HL-60 (cell line): ENCODE measurements at regions not wholly inside any gene's neighbourhood (a gene's known extent, or its start where the extent isn't known, plus 50 kb on each side); places are given as distances from the start of the nearest gene placed in this dataset.

Source experiments
- DNase-seq, 2 experiments: peaks; one replicate each; pipeline ENCODE4 v3.0.0-alpha.2; 2010 to 2020; ENCODE audit warnings: low read depth in 1 of 2, low spot score in 1 of 2
- H3K27ac ChIP-seq: fragments of 250-450 bp; sonication (Bioruptor Pico); replicated peaks from 2 replicates; pipeline ENCODE4 v1.5.1; 2020; ENCODE audit warnings: mild to moderate bottlenecking, moderate library complexity
- H3K27me3 ChIP-seq: fragments of 250-450 bp; sonication (Bioruptor Pico); 2 replicates; pipeline ENCODE4 v1.5.1; 2021; ENCODE audit warnings: mild to moderate bottlenecking, moderate library complexity; ENCODE audit not compliant: insufficient read depth, poor library complexity, severe bottlenecking
- H3K4me3 ChIP-seq: replicated peaks from 2 replicates; pipeline ENCODE4 v1.5.1; 2011; ENCODE audit warnings: mild to moderate bottlenecking, control low read depth, low read length; ENCODE audit not compliant: insufficient read depth
- GABPA ChIP-seq: IDR thresholded peaks from 2 replicates; pipeline ENCODE4 v1.6.1; 2012; ENCODE audit warnings: low read depth
- POLR2AphosphoS5 ChIP-seq: IDR thresholded peaks from 2 replicates; pipeline ENCODE4 v1.6.1; 2012; ENCODE audit warnings: low read depth
- SPI1 ChIP-seq: IDR thresholded peaks from 2 replicates; pipeline ENCODE4 v1.6.1; 2012; ENCODE audit warnings: low read depth, mild to moderate bottlenecking, borderline replicate concordance
- TF ChIP-seq, protein P1 (sequence below): IDR thresholded peaks from one replicate; pipeline ENCODE4 v1.5.1; 2011; ENCODE audit warnings: low read length, control low read depth, inconsistent platforms; ENCODE audit not compliant: insufficient read depth
- TF ChIP-seq, protein P2 (sequence below): IDR thresholded peaks from 2 replicates; pipeline ENCODE4 v1.6.1; 2012; ENCODE audit warnings: low read depth; ENCODE audit not compliant: insufficient replicate concordance

DNA sequence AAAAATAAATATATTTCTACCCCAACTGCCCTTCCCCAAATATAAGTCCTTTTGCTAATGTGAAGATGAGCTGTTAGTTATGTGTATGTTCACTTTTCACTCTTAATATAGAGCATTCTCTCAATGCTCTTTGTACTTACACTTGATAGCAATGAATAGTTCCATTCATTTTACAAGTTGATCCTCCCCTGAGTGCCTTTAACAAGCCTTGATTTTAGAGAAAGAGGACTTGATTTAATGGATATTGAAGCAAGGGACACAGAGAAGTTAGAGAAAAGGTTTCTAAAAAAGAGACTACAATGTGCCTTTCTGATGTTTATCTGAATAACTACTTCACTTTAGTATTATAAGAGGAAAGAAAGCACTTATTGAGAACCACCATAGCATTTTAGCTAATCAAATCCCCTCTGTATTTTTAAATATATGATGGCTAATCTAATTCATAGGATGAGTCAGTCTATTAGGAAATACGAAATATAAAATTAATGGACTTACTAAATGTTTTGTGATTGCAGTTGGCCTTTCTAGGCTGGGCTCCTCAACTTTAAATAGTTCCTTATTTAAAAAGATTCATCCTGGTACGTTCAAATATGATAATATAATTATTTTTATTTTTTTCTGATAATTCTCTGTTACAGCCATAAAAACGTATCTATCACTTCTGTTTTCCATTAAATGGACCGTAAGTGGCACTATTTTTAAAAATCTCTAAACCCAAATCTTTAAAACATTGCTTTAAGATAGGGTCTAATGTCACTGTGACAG, 1097.8 kb upstream of the SLC10A2 start:
- DNase-seq: no peak
- H3K4me3 ChIP-seq: no peak overlapping the region
- TF ChIP-seq SPI1 (no peak), GABPA (no peak), POLR2AphosphoS5 (no peak)
- TF ChIP-seq, protein P1, sequence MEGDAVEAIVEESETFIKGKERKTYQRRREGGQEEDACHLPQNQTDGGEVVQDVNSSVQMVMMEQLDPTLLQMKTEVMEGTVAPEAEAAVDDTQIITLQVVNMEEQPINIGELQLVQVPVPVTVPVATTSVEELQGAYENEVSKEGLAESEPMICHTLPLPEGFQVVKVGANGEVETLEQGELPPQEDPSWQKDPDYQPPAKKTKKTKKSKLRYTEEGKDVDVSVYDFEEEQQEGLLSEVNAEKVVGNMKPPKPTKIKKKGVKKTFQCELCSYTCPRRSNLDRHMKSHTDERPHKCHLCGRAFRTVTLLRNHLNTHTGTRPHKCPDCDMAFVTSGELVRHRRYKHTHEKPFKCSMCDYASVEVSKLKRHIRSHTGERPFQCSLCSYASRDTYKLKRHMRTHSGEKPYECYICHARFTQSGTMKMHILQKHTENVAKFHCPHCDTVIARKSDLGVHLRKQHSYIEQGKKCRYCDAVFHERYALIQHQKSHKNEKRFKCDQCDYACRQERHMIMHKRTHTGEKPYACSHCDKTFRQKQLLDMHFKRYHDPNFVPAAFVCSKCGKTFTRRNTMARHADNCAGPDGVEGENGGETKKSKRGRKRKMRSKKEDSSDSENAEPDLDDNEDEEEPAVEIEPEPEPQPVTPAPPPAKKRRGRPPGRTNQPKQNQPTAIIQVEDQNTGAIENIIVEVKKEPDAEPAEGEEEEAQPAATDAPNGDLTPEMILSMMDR: no peak
- TF ChIP-seq, protein P2, sequence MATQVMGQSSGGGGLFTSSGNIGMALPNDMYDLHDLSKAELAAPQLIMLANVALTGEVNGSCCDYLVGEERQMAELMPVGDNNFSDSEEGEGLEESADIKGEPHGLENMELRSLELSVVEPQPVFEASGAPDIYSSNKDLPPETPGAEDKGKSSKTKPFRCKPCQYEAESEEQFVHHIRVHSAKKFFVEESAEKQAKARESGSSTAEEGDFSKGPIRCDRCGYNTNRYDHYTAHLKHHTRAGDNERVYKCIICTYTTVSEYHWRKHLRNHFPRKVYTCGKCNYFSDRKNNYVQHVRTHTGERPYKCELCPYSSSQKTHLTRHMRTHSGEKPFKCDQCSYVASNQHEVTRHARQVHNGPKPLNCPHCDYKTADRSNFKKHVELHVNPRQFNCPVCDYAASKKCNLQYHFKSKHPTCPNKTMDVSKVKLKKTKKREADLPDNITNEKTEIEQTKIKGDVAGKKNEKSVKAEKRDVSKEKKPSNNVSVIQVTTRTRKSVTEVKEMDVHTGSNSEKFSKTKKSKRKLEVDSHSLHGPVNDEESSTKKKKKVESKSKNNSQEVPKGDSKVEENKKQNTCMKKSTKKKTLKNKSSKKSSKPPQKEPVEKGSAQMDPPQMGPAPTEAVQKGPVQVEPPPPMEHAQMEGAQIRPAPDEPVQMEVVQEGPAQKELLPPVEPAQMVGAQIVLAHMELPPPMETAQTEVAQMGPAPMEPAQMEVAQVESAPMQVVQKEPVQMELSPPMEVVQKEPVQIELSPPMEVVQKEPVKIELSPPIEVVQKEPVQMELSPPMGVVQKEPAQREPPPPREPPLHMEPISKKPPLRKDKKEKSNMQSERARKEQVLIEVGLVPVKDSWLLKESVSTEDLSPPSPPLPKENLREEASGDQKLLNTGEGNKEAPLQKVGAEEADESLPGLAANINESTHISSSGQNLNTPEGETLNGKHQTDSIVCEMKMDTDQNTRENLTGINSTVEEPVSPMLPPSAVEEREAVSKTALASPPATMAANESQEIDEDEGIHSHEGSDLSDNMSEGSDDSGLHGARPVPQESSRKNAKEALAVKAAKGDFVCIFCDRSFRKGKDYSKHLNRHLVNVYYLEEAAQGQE: no peak
- no peak overlapping the region for H3K27ac ChIP-seq
- H3K27me3 ChIP-seq: no peaks in the 10 kb centered on the region

DNA sequence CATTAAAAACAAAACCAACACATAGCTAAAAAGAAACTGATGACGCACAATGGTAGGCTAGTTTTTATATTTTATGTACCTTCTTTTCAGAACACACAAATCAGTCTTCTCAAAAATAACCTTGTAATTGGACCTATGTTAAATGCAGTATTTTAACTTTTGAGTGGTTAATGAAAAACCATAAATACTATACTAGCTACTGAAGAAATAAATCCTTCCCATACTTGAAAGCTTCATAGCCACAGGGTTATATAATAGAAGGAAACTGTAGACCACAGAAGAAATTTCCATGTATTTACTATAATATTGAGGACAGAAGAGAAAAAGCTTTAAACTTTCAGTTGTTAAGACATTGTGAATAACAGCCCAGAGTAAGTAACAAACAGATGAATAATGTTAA, 1094.3 kb upstream of the SLC10A2 start:
- no peaks in the 10 kb centered on the region for H3K27me3 ChIP-seq
- no peak for DNase-seq
- H3K4me3 ChIP-seq: no peak overlapping the region
- TF ChIP-seq, protein P1: no peak
- TF ChIP-seq, protein P2: no peak
- no peak for TF ChIP-seq SPI1
- TF ChIP-seq GABPA: no peak
- TF ChIP-seq POLR2AphosphoS5: no peak
- H3K27ac ChIP-seq: no peak overlapping the region

DNA sequence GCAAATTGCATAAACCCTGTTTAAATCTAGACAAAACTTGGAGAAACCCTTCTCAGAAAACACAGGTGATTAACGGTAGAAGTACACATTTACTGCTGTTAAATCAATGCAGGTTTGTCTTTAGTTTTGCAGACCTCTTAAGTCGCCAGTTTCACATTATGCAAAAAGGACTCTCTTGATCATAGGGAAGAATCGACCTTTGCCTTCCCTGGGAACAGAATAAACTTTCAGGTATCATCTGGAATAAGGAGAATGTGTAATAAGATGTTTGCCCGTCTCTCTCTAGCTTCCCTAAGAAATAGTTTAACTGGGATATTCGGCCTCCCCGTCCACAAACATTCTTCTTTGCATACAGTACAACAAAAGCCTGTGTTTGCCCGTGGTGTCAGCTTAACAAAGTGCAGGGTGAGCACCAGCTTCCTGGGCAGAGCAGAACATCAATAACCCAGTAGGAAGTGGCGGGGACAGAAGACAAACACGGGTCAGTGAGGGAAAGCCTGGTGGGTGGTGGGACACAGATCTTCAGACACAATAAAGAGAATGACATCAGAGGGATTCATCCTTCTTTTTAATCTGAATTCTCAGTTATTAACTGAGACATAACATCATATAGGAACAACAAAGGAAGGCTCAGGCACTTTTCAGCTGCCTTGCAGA, 1077.7 kb upstream of the SLC10A2 start:
- TF ChIP-seq SPI1 (no peak), POLR2AphosphoS5 (no peak), GABPA (no peak)
- TF ChIP-seq, protein P1: no peak
- TF ChIP-seq, protein P2: no peak
- no peak for DNase-seq
- Histone ChIP-seq H3K27me3 (no peaks in the 10 kb centered on the region), H3K4me3 (no peak overlapping the region), H3K27ac (no peak overlapping the region)
